ENCODE measurements at regions not wholly inside any gene's neighbourhood (a gene's known extent, or its start where the extent isn't known, plus 50 kb on each side); places are given as distances from the start of the nearest gene placed in this dataset.

GRCh38 chr11:76276781-76277155 lies 70.5 kb upstream of the WNT11 start:
- no peak for TF ChIP-seq CTCF (IDR thresholded peaks at IDR 0.05; ENCODE audit: insufficient read depth, low read length)
- H3K4me3 ChIP-seq (ENCODE audit: low read depth, low read length): no peak overlapping the region
- no peak for DNase-seq (ENCODE audit: low read depth)

- no peak for TF ChIP-seq CTCF (IDR thresholded peaks at IDR 0.05; ENCODE audit: insufficient read depth, low read length)
- no peak for DNase-seq (ENCODE audit: low read depth)
- H3K4me3 ChIP-seq (ENCODE audit: low read depth, low read length): no peak overlapping the region
Measured at GRCh38 chr11:76276046-76276780, 69.9 kb upstream of the WNT11 start.

GRCh38 chr11:76275446-76275845 lies 69.1 kb upstream of the WNT11 start:
- H3K4me3 ChIP-seq (ENCODE audit: low read depth, low read length): no peak overlapping the region
- TF ChIP-seq CTCF (IDR thresholded peaks at IDR 0.05; ENCODE audit: insufficient read depth, low read length): no peak
- no peak for DNase-seq (ENCODE audit: low read depth)

- no peak overlapping the region for H3K4me3 ChIP-seq (ENCODE audit: low read depth, low read length)
- no peak for DNase-seq (ENCODE audit: low read depth)
- no peak for TF ChIP-seq CTCF (IDR thresholded peaks at IDR 0.05; ENCODE audit: insufficient read depth, low read length)
Measured at GRCh38 chr11:76271068-76271467, 64.8 kb upstream of the WNT11 start.

- DNase-seq (ENCODE audit: low read depth): peak; percentile 64
- no peak for TF ChIP-seq CTCF (IDR thresholded peaks at IDR 0.05; ENCODE audit: insufficient read depth, low read length)
- H3K4me3 ChIP-seq (ENCODE audit: low read depth, low read length): no peak overlapping the region
Measured at GRCh38 chr11:76270389-76270788, 64.1 kb upstream of the WNT11 start.

GRCh38 chr11:76269661-76270261 lies 63.5 kb upstream of the WNT11 start:
- TF ChIP-seq CTCF (IDR thresholded peaks at IDR 0.05; ENCODE audit: insufficient read depth, low read length): no peak
- DNase-seq (ENCODE audit: low read depth): no peak
- H3K4me3 ChIP-seq (ENCODE audit: low read depth, low read length): no peak overlapping the region

All from fibroblast of the aortic adventitia (primary cell).